ENCODE measurements at regions not wholly inside any gene's neighbourhood (a gene's known extent, or its start where the extent isn't known, plus 50 kb on each side); places are given as distances from the start of the nearest gene placed in this dataset.

DNA sequence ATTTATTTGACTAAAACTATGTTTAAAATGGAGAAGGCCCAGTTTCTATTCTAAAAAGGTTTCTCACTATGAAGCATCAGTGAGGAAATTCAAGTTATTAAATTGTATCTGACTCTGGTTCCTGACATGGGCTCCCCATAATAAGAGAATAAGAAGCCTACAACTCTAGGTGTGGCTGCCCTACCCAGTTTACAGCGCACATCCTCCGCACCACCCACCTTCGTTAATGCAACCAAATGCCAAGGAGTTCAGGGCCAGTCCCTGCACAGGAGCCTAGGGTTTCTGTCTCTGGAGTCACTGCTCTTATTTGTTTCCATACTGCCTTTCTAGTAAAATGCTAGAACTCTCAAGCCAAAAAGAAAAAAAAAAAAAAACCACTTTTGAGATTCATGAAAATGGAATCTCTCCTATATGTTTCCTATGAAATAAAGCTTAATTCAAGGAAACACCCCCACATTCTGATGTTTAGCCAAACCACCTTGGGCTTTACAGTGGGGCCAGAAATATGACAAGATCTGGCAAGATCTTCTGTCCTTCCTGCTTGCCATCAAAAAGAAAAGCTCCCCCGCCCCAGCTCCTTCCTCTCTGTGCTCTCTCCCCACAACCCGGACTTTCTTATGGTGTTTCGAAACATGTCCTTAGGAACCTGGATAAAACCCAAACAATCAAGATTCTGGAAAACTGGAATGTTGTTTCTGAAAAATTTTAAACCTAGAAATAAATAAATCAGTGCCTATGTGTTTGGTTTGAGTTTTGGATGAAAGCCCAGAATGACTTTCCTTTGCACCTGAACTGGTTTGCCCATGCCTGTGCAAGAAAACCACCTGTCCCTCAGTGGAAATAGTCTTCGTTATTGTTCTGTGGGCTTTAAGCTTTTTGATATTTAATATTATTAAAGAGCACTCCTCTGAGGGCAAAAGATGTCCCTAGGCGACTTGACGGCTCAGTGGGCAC, 136.7 kb downstream of the SP3 start:
- Histone ChIP-seq H3K27ac (no peak overlapping the region), H3K36me3 (no peaks in the 10 kb centered on the region), H3K4me3 (no peak overlapping the region), H3K9me3 (no peaks in the 10 kb centered on the region), H3K27me3 (replicated peaks in 1 of 7) (peaks cover 0 to 7% (median 0%) of the 10 kb centered on the region in 7 donors), H3K4me1 (peaks cover 0 to 7% (median 0%) of the 10 kb centered on the region in 6 donors)
- WGBS, 5 donors: 78 to 90% (median 86%) methylated on average over 9 of the region's 9 CpGs
- intact Hi-C loops (cut with DNase I; ENCODE audit: low total_unique reads): no loop called here
- no peak for DNase-seq
- no peak for TF ChIP-seq CTCF (IDR thresholded peaks at IDR 0.05 in 8 of 11, conservative IDR thresholded peaks at IDR 0.05 in 3 of 11)
- TF ChIP-seq POLR2AphosphoS5 (IDR thresholded peaks at IDR 0.05): no peak
- no peak for TF ChIP-seq POLR2A (IDR thresholded peaks at IDR 0.05)

- Histone ChIP-seq H3K27me3 (replicated peaks in 1 of 7) (peaks cover 0 to 7% (median 0%) of the 10 kb centered on the region in 7 donors), H3K4me3 (no peak overlapping the region), H3K36me3 (no peaks in the 10 kb centered on the region), H3K4me1 (peaks cover 0 to 7% (median 0%) of the 10 kb centered on the region in 6 donors), H3K27ac (peak overlapping the region in 2 of 8 donors; percentile 14 to 15), H3K9me3 (no peaks in the 10 kb centered on the region)
- 61 to 84% (median 72%) methylated on average over 4 of the region's 4 CpGs for WGBS, 5 donors
- intact Hi-C loops (cut with DNase I; ENCODE audit: low total_unique reads): no loop called here
- DNase-seq: no peak
- TF ChIP-seq POLR2A (IDR thresholded peaks at IDR 0.05) (no peak), CTCF (IDR thresholded peaks at IDR 0.05 in 8 of 11, conservative IDR thresholded peaks at IDR 0.05 in 3 of 11) (no peak), POLR2AphosphoS5 (IDR thresholded peaks at IDR 0.05) (no peak)
These were observed 135.4 kb downstream of the SP3 start for GRCh38 chr2:173829727-173830126.

DNA sequence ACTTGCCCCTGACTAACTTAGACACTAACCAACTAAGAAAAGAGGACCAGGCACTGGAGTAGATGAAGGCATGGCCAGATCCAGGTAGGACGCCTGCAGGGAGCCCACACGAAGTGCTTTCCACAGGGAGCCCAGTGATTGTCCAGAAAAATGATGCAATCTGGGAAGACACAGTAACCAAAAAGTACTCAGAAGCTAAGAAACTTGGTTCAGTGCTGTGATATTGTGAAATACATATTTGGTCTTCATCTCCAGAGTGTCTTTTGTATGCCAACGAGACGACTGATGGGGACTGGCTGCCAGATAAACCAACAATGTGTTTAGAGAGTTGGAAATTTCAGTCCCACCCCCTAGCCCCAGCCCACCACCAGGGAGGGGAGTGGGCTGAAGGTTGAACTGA, 135.0 kb downstream of the SP3 start:
- DNase-seq: no peak
- Histone ChIP-seq H3K36me3 (no peaks in the 10 kb centered on the region), H3K4me3 (no peak overlapping the region), H3K9me3 (no peaks in the 10 kb centered on the region), H3K27me3 (replicated peaks in 1 of 7) (peaks cover 0 to 7% (median 0%) of the 10 kb centered on the region in 7 donors), H3K27ac (peak overlapping the region in 4 of 8 donors; percentile 4 to 54 (median 14)), H3K4me1 (peaks cover 0 to 7% (median 0%) of the 10 kb centered on the region in 6 donors)
- no peak for TF ChIP-seq CTCF (IDR thresholded peaks at IDR 0.05 in 8 of 11, conservative IDR thresholded peaks at IDR 0.05 in 3 of 11)
- no peak for TF ChIP-seq POLR2A (IDR thresholded peaks at IDR 0.05)
- no peak for TF ChIP-seq POLR2AphosphoS5 (IDR thresholded peaks at IDR 0.05)
- intact Hi-C loops (cut with DNase I; ENCODE audit: low total_unique reads): no loop called here
- WGBS, 5 donors: 71 to 89% (median 83%) methylated on average over 4 of the region's 4 CpGs
